DMS 273 (cell line): ENCODE measurements at regions not wholly inside any gene's neighbourhood (a gene's known extent, or its start where the extent isn't known, plus 50 kb on each side); places are given as distances from the start of the nearest gene placed in this dataset.
A peak's percentile ranks its signal among the peaks of the same experiment; 100 is the strongest.
"Not testable (repeated sequence)": the region's sequence is repeated elsewhere in the genome, so short reads cannot be mapped to it uniquely, and the experiment has no call there.

Experiments used
- DNase-seq: peaks from one replicate; lab custom pipeline; 2025; ENCODE audit not compliant: unreplicated experiment; lab: John Stamatoyannopoulos, UW

- no peak for DNase-seq
Observed at GRCh38 chr1:118578276-118578675, 393.2 kb upstream of the SPAG17 start.

DNA sequence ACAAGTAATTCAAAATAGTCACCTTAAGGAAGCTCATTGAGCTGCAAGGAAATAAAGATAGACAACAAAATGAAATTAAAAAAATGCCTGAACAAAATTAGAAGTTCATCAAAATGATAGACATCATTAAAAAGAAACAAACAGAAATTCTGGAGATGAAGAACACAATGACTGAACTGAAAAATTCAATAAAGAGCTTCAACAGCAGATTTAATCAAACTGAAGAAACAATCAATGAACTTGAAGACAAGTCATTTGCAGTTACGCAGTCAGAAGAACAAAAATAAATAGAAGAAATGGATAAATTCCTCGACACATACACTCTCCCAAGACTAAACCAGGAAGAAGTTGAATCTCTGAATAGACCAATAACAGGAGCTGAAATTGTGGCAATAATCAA lies 390.0 kb upstream of the SPAG17 start:
- DNase-seq: no peak

- peak; percentile 31 for DNase-seq
Observed at GRCh38 chr1:118564961-118565703, 380.1 kb upstream of the SPAG17 start.

DNA sequence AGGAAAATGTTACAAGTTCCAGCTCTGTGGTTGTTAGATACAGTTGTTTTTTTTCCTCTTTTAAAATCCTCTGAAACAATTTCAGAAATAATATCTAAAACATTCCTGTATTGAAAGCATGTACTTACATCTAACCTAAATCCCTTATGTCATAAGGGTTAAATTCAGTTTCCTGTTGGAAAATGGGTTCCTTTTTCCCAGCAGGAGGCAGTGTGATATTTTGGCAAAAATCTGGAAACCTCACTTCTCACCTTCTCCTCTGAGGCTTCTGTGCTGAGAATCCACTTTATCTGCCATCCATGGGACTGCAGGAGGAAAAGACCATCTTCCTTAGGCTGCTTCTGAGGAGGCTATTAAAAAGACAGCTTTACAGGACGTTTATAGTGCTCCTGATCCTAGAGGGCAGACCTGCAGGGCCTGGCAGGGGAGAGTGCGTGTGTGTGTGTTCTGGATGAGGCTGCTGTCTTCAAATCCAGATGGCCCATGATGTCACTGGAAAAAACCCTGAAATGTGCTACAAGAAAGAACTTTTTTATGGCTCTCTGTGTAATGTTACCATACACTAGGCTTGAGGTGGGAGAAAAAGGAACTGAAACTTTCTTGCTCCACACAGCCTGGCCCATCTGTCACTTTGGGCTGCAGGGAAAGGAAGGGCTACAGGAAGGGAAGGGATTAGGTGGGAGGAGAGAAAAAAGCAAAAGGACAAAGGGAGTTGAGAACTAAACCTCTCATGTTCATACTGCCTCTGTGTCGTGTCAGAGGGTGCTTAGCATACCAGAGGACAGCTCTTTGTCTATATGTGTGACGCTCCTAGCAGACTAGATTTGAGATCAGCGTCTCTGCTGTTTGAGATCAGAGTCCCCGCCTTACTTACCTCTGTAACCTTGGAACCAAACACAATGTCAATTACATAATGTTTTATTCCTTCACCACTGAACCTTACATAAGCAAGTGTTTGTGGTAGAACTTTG lies 379.2 kb upstream of the SPAG17 start:
- peak; percentile 84 for DNase-seq

DNA sequence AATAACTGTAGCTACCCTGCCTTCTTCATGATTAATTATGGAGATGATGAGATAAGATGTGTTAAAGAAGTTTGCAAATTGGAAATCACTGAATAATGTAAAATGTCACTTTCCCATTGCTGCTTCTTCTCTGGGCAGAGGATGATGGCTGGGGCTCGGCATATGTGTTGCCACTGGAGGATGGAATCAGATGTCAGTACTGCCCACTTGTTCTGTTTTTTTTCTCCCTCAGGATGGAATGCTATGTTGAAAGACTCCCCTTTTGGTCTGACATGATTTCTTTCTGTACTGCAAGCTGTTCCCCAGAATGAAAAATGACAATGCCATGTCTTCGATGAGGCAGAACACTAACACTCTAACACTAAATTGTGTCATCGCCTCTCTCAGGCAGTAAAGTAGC lies 373.9 kb upstream of the SPAG17 start:
- DNase-seq: no peak

- DNase-seq: no peak
Observed at GRCh38 chr1:118556936-118557335, 371.9 kb upstream of the SPAG17 start.

GRCh38 chr1:118555638-118556037 lies 370.6 kb upstream of the SPAG17 start:
- no peak for DNase-seq

- peak; percentile 59 for DNase-seq
Observed at GRCh38 chr1:118535901-118536300, 350.9 kb upstream of the SPAG17 start.

DNA sequence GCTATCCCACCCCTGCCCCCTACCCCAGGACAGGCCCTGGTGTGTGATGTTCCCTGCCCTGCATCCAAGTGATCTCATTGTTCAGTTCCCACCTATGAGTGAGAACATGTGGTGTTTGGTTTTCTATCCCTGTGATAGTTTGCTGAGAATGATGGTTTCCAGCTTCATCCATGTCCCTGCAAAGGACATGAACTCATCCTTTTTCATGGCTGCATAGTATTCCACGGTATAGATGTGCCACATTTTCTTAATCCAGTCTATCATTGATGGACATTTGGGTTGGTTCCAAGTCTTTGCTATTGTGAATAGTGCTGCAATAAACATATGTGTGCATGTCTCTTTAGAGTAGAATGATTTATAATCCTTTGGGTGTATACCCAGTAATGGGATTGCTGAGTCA lies 326.9 kb upstream of the SPAG17 start:
- not testable (repeated sequence) for DNase-seq

DNA sequence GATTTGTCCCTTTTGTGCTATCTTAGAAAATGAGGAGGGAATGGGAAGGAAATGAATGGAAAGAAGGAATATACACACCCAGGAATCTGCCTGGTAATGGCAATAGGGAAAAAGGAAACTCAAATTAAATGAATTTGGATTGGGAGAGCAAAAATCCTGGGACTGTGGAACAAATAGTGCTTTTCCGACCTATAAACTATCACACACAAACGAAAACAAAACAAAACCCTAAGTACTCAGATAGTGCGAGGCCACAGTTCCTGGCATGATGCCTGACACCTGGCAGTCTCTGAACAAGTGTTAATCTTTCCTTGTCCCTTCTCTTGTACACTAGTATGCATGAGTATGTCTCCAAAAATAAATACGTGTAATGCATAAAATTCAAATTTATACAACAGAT lies 319.8 kb upstream of the SPAG17 start:
- DNase-seq: peak; percentile 44

GRCh38 chr1:118504221-118504644 lies 319.2 kb upstream of the SPAG17 start:
- DNase-seq: peak; percentile 30

- DNase-seq: no peak
Observed at GRCh38 chr1:118503752-118504151, 318.7 kb upstream of the SPAG17 start.

DNA sequence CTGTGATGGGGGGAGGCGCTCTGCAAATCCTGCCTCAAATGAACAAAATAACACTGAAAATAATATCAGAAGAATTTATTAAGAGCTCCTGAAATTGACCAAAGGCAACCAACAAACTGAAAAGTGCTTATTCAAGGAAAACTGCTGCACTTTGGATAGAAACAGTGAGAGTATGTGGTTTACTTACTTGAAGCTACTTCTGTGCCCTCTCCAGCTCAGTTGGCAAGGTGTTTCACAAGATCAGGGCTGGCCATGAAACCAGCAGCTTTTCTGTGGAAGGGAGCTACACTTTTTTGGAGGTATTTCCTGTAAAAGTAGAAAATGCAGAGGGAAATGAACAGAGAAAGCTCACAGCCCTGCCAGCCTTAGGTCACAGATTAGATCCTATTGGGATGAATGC lies 310.0 kb upstream of the SPAG17 start:
- DNase-seq: no peak

GRCh38 chr1:118488787-118489186 lies 303.8 kb upstream of the SPAG17 start:
- DNase-seq: no peak

- DNase-seq: no peak
Observed at GRCh38 chr1:118487932-118488331, 302.9 kb upstream of the SPAG17 start.

DNA sequence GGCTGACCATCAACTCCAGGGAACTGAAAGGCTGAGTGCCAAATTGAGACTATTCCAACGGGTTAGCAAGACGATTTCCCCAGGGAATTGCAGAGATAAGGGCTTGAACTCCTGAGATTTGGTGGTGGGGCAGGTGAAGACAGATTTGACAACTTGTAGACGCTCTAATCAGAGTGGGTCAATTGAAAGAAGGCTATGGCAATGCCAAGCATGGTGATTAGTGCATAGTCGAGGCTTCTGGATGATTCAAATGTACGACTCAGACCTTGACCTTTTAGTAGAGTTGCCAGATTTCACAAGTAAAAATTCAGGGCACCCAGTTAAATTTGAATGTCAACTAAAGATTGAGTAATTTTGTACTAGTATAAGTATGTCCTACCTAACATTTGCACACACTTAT lies 302.1 kb upstream of the SPAG17 start:
- no peak for DNase-seq

DNA sequence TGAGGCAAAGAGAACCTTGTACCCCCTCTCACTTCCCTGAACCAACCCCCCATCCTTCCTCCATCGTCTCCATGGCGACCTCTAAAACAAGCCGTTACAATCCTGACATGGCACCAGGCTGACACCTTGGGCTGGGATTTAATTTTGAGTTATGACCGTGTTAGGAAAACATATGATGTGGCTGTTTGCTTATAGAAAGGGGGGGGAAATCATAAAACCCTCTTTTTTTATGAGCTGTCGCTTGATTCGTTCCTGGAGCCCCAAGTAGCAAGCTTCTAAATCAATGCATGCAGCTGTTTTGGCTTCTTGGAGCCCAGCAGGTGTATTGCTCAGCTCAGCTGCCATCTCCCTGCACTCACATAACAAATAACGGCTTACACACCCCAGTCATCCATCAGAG lies 301.2 kb upstream of the SPAG17 start:
- no peak for DNase-seq

GRCh38 chr1:118485757-118486156 lies 300.7 kb upstream of the SPAG17 start:
- peak; percentile 25 for DNase-seq

- no peak for DNase-seq
Observed at GRCh38 chr1:118484893-118485292, 299.9 kb upstream of the SPAG17 start.

DNA sequence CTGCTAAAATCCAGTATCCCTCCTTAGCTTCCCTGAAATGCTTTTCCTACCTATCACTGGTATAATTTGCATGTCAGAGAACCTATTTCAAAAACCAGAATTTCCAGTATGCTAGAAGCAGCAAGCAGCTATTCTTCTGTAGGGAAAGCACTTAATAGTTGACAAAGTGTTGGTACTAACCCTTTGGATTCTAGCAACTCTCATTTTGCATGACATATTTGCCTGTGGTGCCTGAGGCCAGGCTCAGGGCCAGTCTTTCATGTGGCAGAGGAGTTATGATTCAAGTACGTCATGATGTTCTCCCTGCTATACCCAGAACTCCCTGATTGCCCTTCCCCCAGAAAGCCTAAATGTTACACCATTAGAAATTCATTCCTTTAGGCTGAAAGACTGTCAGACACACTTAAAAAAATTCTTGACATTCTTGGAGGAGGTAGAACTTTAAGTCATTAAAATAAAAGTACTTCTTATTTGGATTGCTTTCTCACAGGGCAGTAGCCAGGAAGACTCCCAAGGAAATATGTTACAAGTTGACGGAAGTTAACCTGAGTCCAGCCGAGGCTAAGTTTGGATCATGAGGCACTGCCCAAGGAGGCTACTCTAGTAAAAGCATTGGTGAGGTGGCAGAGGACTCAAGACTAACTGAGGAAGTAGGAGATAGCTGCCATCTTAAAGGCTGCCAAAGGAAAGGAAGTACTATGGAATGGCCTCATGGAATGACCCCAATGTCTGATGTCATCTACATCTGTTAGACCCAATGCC lies 298.4 kb upstream of the SPAG17 start:
- DNase-seq: no peak

GRCh38 chr1:118481126-118481525 lies 296.1 kb upstream of the SPAG17 start:
- peak; percentile 45 for DNase-seq
